PC-3 (cell line): ENCODE measurements at regions not wholly inside any gene's neighbourhood (a gene's known extent, or its start where the extent isn't known, plus 50 kb on each side); places are given as distances from the start of the nearest gene placed in this dataset.

Experiments used
- ATAC-seq: fragments of 200-7000 bp; cut with Tn5 transposase; 2 replicates; pipeline ENCODE4 v1.9.1; 2020; ENCODE audit warnings: mild to moderate bottlenecking, moderate library complexity
- BruUV-seq: library from RNA; stranded (reverse); fragments of 400-500 nt; replicated peaks from 2 replicates; lab custom pipeline; 2021; lab: Mats Ljungman, UMichigan
- CTCF ChIA-PET: fragments of 300-600 bp; sonication (Branson Sonifier 250); formaldehyde crosslinking; loops from one replicate; lab custom pipeline; 2022; ENCODE audit warnings: antibody characterized with exemption; lab: Charles Lee
- POLR2A ChIA-PET: fragments of 300-600 bp; sonication (Branson Sonifier 250); formaldehyde crosslinking; loops from one replicate; lab custom pipeline; 2022; ENCODE audit warnings: antibody characterized with exemption; ENCODE audit not compliant: unreplicated experiment; lab: Charles Lee
- DNase-seq: peaks from one replicate; pipeline ENCODE4 v3.0.0-alpha.2; 2015
- H2AFZ ChIP-seq: fragments of 300-600 bp; sonication (generic); 2 replicates; pipeline ENCODE4 v1.6.0; 2016; ENCODE audit warnings: antibody characterized with exemption, low read length
- H3F3A ChIP-seq: fragments of 300-600 bp; sonication (generic); one replicate; pipeline ENCODE4 v1.6.0; 2017; ENCODE audit warnings: antibody characterized with exemption, low read length, control low read depth, mild to moderate bottlenecking; ENCODE audit not compliant: unreplicated experiment
- H3K27ac ChIP-seq: fragments of 300-600 bp; sonication (generic); 2 replicates; pipeline ENCODE4 v1.5.1; 2016; ENCODE audit warnings: mild to moderate bottlenecking, low read length
- H3K27me3 ChIP-seq: fragments of 300-600 bp; sonication (generic); 2 replicates; pipeline ENCODE4 v1.6.1; 2016; ENCODE audit warnings: low read length, mixed read lengths
- H3K36me3 ChIP-seq: fragments of 300-600 bp; sonication (generic); 2 replicates; pipeline ENCODE4 v1.6.1; 2016; ENCODE audit warnings: low read depth, mixed run types, low read length, mixed read lengths
- H3K4me1 ChIP-seq: fragments of 300-600 bp; sonication (generic); 2 replicates; pipeline ENCODE4 v1.5.1; 2016; ENCODE audit warnings: low read length; ENCODE audit not compliant: insufficient read depth
- H3K4me2 ChIP-seq: fragments of 300-600 bp; sonication (generic); 2 replicates; pipeline ENCODE4 v1.6.0; 2016; ENCODE audit warnings: low read length
- H3K4me3 ChIP-seq: fragments of 300-600 bp; sonication (generic); 2 replicates; pipeline ENCODE4 v1.5.1; 2016; ENCODE audit warnings: mild to moderate bottlenecking, low read length, mixed read lengths
- H3K79me2 ChIP-seq: fragments of 300-600 bp; sonication (generic); 2 replicates; pipeline ENCODE4 v1.6.1; 2017; ENCODE audit warnings: low read length, mixed read lengths
- H3K9ac ChIP-seq: fragments of 300-600 bp; sonication (generic); 2 replicates; pipeline ENCODE4 v1.6.0; 2016; ENCODE audit warnings: mild to moderate bottlenecking, low read length
- H3K9me2 ChIP-seq: fragments of 300-600 bp; sonication (generic); replicated peaks from 2 replicates; pipeline ENCODE4 v1.6.1; 2016; ENCODE audit warnings: mixed run types, low read length, mixed read lengths
- H3K9me3 ChIP-seq: fragments of 300-600 bp; sonication (generic); 2 replicates; pipeline ENCODE4 v1.6.1; 2016; ENCODE audit warnings: low read length, mixed read lengths
- H4K20me1 ChIP-seq: fragments of 300-600 bp; sonication (generic); 2 replicates; pipeline ENCODE4 v1.6.1; 2016; ENCODE audit warnings: low read length, mixed read lengths
- EZH2 ChIP-seq: fragments of 300-600 bp; sonication (generic); IDR thresholded peaks from one replicate; pipeline ENCODE4 v1.6.1; 2017; ENCODE audit warnings: antibody characterized with exemption, mild to moderate bottlenecking, low read length; ENCODE audit not compliant: unreplicated experiment
- EZH2phosphoT487 ChIP-seq: fragments of 300-600 bp; sonication (generic); IDR thresholded peaks from 2 replicates; pipeline ENCODE4 v1.6.1; 2018; ENCODE audit warnings: mild to moderate bottlenecking, antibody characterized with exemption, low read length, borderline replicate concordance
- intact Hi-C: fragments of 100-400 bp; cut with micrococcal nuclease; formaldehyde crosslinking; loops from 2 replicates; pipeline ENCODE4 v1.9.0; 2023
- TF ChIP-seq, protein P1 (sequence below): fragments of 300-600 bp; sonication (generic); conservative IDR thresholded peaks from 2 replicates; pipeline ENCODE4 v1.5.1; 2017; ENCODE audit warnings: antibody characterized with exemption, low read depth, mild to moderate bottlenecking, low read length

DNA sequence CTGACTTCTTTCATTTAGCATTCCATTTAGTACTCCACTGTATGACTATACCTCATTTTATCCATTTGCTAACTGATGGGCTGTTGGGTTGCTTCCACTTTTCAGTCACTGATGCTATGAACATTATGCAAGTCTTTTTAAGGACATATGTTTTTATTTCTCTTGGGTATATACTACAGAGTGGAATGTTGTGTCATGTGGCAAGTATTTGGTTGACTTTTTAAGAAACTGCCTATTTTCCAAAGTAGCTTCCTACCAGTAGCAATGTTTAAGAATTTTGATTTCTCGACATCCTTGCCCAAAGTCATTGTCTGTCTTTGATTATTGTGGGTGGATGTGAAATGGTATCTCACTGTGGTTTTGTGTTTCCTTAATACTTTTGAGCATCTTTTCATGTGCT lies 110.1 kb upstream of the TPM1 start:
- no peaks in the 10 kb centered on the region for H3K27me3 ChIP-seq
- no peaks in the 10 kb centered on the region for H4K20me1 ChIP-seq
- H3K4me3 ChIP-seq, result no peak overlapping the region
- no peak for DNase-seq
- intact Hi-C loops, result no loop called here
- no peaks in the 10 kb centered on the region for H3K79me2 ChIP-seq
- no peaks in the 10 kb centered on the region for H3K9me3 ChIP-seq
- peaks cover 27% of the 10 kb centered on the region for H3K4me1 ChIP-seq
- ChIA-PET CTCF (no interaction called here), POLR2A (no interaction called here)
- no peaks in the 10 kb centered on the region for H3K36me3 ChIP-seq
- no peak overlapping the region for H3K27ac ChIP-seq
- no peak overlapping the region for H2AFZ ChIP-seq
- no TSS peak for BruUV-seq
- H3F3A ChIP-seq, result no peaks in the 10 kb centered on the region
- H3K9ac ChIP-seq, result no peak overlapping the region
- TF ChIP-seq, protein P1, sequence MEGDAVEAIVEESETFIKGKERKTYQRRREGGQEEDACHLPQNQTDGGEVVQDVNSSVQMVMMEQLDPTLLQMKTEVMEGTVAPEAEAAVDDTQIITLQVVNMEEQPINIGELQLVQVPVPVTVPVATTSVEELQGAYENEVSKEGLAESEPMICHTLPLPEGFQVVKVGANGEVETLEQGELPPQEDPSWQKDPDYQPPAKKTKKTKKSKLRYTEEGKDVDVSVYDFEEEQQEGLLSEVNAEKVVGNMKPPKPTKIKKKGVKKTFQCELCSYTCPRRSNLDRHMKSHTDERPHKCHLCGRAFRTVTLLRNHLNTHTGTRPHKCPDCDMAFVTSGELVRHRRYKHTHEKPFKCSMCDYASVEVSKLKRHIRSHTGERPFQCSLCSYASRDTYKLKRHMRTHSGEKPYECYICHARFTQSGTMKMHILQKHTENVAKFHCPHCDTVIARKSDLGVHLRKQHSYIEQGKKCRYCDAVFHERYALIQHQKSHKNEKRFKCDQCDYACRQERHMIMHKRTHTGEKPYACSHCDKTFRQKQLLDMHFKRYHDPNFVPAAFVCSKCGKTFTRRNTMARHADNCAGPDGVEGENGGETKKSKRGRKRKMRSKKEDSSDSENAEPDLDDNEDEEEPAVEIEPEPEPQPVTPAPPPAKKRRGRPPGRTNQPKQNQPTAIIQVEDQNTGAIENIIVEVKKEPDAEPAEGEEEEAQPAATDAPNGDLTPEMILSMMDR, result no peak
- TF ChIP-seq EZH2phosphoT487 (no peak), EZH2 (no peak)
- H3K9me2 ChIP-seq, result no peaks in the 10 kb centered on the region
- ATAC-seq, result no peak
- no peak overlapping the region for H3K4me2 ChIP-seq

DNA sequence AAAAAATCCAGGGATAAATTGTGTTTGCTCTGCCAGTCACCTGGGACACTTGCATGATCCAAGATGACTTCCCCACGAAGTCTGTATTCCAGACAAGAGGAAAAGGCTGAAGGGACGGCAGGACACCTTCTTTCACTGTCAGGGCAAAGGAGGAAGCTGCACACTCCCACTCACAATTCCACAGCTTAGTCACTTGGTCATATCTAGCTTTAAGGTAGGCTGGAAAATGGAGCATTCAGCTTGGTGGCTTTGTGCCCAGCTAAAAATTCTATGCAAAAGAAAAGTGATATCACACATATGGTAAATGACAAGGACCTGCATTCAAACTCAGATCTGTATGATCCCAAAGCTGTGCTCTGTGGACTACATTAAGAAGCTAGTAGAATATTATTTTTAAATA lies 109.2 kb upstream of the TPM1 start:
- ChIA-PET CTCF (interaction anchor here (0.6 kb wide), 1 partner anchor 147 kb away, joined by 3 read pairs; no protein-coding TSS in a partner anchor), POLR2A (no interaction called here)
- Histone ChIP-seq H3K4me3 (no peak overlapping the region), H3K27me3 (no peaks in the 10 kb centered on the region), H3K9ac (no peak overlapping the region), H3K9me3 (no peaks in the 10 kb centered on the region), H2AFZ (peak overlapping the region; percentile 71; the same call in 1 of the 2 replicates), H4K20me1 (no peaks in the 10 kb centered on the region), H3K9me2 (no peaks in the 10 kb centered on the region), H3K36me3 (no peaks in the 10 kb centered on the region), H3F3A (no peaks in the 10 kb centered on the region), H3K27ac (no peak overlapping the region), H3K4me1 (peaks cover 19% of the 10 kb centered on the region), H3K79me2 (no peaks in the 10 kb centered on the region), H3K4me2 (no peak overlapping the region)
- BruUV-seq, result no TSS peak
- intact Hi-C loops, result no loop called here
- no peak; the same call in 1 of the 2 replicates for ATAC-seq
- DNase-seq, result peak; percentile 15
- TF ChIP-seq EZH2 (no peak), EZH2phosphoT487 (no peak)
- TF ChIP-seq, protein P1, result no peak

DNA sequence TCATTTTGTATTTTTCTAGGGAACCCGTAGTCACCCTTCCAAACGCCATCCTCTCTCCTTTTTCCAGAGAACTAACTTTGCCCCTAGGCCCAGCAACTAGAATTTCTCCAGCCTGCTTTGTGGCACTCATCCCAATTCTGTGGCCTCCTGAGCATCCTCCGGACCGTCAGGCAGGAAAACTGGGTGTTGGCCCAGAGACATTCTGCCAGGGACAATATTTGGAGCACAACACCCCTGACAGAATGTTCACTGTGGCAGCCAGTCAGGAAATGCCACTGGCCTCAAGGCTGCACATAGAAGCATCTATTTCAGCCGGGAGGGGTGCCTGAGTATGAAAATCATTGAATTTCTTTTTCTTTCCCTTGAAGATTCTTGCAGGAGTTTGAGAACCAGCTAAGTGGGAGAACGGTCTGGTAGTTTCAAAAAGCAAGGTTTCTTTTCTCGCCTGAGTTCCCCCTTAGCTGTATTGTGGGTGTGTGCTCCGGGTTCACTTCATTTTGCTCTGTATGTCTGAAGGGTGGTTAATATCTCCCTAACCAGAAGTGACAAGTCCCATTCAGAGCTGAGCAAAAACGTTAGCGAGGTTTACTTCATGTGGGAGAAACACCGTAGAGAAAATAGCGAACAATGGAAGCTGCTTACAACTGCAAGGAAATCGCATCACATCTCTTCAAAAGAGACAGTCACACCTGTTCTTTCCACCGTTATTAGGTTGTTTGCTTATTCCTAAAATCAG lies 108.1 kb upstream of the TPM1 start:
- intact Hi-C loops, result no loop called here
- Histone ChIP-seq H3K9me3 (no peaks in the 10 kb centered on the region), H4K20me1 (no peaks in the 10 kb centered on the region), H3K27ac (no peak overlapping the region), H3F3A (no peaks in the 10 kb centered on the region), H3K9ac (no peak overlapping the region), H3K4me3 (no peak overlapping the region), H3K4me1 (peaks cover 9% of the 10 kb centered on the region; the same call in 1 of the 2 replicates), H3K9me2 (no peaks in the 10 kb centered on the region), H3K36me3 (no peaks in the 10 kb centered on the region), H2AFZ (no peak overlapping the region), H3K4me2 (no peak overlapping the region), H3K79me2 (no peaks in the 10 kb centered on the region), H3K27me3 (no peaks in the 10 kb centered on the region)
- CTCF ChIA-PET, result no interaction called here
- BruUV-seq, result no TSS peak
- TF ChIP-seq EZH2phosphoT487 (no peak), EZH2 (no peak)
- TF ChIP-seq, protein P1, result no peak
- POLR2A ChIA-PET, result no interaction called here
- DNase-seq (no peak), ATAC-seq (no peak)
